DMS79 (cell line): ENCODE measurements at regions not wholly inside any gene's neighbourhood (a gene's known extent, or its start where the extent isn't known, plus 50 kb on each side); places are given as distances from the start of the nearest gene placed in this dataset.

Experiments
- DNase-seq: peaks from one replicate; lab custom pipeline; 2025; lab: John Stamatoyannopoulos, UW

DNA sequence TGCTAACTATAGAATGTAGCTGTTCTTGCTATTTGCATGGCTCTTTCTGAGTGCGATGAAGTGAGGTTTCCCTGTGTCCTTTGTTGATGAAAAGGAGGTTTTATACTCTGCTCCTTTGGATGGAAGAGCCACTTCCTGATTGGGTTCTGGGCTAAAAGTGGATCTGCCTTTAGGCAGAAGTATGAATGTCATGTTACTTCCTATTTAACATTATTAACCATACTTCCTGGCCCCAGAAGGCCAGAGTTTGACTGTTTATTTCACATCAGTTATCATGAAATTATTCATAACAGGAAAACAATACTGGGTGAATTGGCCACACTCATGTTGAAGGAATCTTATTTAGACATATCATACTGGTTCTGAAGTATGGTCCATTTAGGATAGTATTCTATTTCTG, 386.2 kb downstream of the PCDH7 start:
- no peak for DNase-seq

DNA sequence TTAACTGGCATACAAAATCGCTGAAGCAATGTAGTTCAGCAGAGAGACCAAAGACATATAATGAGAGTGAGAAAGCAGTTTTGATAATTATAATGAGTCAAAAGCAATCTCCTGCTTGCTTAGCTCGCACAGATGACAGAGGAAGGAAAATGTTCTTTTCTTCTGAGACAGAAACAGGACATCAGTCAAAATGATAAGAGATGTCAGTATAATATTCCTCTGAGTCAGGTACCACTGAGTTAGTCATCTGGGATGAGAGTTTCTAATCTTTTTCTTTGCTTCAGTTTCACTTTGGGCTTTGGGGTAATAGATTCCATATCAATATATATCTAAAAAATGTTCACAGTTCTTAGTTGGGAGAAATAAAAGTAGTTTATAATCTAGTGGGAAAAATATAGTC, 387.2 kb downstream of the PCDH7 start:
- DNase-seq: no peak

DNA sequence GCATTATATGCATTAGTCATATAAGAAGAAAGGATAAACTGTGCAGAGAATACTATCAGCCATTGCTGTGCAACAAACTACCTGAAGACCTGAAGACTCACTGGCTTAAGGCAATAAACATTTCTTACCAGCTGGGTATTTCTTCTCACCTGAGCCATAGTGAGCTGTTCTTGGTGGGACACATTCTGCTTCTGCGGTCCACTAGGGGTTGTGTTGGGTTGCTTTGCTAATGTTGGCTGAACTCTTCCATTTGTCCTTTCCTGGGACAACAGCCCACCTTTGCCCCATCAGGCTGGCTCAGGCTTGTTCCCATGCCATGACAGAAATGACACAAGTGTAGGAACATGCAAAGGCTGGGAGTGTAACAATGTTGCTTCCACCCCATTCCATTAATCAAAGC, 388.6 kb downstream of the PCDH7 start:
- DNase-seq: no peak

DNA sequence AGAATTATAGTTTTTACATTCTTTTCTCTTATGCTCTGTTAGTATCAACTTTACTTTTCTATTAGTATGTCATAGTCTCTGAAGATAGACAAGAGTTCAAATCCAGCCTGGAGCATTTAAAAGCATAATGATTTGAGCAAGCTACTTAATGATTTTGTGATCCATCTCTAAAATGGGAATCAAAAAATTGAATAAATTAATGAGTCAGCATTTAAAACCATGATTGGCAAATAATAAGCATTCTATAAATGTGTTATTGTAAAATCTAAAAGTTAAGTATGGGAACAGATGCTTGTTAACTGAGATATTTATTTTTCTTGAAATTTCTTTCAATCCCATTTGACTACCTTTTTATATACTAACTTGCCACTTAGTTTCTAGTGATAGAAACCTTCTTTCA, 391.6 kb downstream of the PCDH7 start:
- DNase-seq: no peak

DNA sequence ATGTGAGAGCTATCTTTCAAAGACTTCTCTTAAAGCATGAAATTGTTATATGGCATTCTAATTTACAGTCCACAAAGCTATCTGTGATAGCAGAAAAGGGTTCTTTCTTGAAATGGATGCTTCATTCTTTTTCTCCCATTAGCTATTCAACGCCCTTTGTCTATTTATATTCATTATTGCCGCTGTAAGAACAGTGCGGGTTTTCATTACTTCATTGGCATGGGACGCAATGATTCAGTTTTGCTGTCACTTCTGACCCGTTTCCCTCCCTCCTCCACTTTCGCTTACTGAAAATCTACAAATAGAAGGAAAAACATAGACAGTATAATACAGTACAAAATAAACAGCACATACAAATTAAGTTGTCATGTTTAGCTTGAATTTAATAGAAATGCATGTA, 394.6 kb downstream of the PCDH7 start:
- DNase-seq: no peak

DNA sequence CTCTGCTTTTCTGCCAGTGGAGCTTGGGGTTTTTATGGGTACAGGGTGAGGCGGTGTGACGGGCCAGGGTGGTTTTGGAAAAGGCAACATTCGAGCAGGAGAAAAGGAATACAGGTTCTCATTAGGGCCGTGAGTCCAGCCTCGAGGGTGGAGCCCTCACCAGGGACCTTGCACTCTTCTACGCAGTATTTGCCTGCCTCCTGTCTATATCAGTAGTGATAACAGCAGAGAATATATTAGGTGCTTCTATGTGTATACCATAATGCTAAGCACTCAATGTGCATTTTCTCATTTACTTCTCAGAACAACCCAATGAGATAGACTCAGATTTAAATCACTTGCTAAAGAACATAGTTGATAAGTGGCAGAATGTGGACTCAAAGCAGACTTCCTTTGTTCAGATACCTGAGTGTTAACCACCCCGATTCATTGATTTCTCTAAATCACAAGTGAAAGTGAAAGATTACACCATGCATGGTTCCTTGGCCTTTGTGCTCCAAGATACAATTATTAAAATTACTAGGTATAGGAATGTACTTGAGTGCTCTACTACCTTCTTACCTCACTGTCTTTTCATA, 403.9 kb downstream of the PCDH7 start:
- DNase-seq: no peak

DNA sequence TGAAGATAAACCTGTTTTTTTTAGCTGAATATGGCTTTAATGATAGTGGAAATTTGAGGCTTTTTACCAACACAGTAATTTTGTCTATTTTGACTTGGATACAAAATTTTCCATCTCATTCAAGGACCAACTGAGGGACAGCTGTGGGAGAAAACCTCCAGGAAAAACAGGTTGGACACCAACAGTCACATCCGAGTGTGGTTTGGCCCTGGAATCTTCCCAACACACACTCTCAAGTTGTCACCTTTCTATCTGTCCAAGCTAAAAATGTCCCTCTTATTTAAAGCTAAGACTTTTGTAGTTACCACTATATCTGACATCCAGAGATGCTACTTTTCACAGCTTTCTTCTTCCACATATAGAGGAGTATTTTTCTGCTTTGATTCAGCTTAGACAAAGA, 404.9 kb downstream of the PCDH7 start:
- DNase-seq: no peak

DNA sequence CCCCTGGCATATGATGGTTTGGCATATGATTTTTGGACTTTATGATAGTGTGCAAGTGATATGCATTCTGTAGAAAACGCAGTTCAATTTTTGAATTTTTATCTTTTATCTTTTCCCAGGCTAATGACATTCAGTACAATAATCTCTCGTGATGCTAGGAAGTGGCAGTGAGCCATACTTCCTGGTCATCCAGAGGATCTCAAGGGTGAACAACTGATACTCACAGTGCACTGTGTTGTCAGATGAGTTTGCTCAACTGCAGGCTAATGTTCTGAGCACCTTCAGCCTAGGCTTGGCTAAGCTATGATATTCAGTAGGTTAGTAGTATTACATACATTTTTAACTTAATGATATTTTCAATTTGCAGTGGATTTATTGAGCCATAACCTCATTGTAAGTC, 405.3 kb downstream of the PCDH7 start:
- no peak for DNase-seq

DNA sequence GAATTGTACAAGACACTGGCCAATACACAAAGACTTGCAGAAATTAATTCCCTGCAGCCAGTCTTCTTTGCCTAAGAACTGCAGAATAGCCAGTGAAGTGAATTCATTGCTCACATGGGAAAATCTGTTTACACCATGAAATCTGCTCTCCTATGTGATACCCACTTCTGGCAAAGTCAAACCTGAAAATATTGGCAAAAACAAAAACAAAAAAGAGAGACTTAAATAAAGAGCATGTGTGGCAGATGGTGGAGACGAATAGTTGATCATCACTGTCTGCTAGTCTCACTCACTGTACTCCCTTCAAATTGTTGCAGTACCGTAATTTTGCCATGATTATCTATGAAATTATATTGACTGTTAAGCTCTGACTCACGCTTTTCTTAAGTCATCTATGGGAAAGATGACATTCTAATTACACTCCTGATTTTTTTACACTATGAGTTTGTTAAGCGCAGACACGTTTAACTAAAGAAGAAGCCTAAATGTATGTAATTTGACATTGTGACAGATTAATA, 406.8 kb downstream of the PCDH7 start:
- DNase-seq: no peak

DNA sequence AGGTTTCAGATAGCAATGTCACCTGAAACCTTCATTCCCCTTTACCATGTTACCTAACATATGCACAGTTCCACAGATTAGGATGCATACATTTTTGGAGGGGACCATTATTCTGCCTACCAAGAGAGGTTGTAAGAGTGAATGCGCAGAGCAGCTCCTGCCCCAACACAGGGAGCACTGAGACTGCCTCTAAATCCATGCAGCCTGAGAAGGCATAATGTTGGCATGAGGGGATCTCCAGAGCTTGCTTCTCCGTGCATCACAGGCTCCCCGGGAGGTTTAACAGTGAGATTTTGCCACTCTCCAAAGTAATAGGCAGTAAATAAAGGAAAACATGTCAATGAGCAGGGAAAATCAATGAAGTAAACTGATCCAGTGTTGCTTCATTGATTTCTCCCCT, 410.8 kb downstream of the PCDH7 start:
- DNase-seq: no peak

DNA sequence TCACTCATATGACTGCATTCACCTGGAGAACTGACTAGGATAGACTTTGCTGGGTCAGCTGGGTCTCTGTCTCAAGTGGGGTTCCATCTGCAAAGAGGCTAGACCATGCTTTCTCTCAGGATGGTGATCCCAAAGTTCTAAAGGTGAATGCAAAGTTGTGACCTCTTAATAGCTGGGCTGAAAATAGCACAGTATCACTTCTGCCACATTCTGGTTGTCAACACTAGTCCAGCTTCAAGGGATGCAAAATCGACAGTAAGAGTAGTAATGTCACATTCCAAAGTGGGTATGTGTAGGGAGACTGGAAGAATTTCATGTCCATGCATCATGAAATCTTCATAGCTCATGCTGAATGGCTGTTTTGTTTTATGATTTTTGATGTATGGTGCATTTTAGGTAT, 414.6 kb downstream of the PCDH7 start:
- no peak for DNase-seq

DNA sequence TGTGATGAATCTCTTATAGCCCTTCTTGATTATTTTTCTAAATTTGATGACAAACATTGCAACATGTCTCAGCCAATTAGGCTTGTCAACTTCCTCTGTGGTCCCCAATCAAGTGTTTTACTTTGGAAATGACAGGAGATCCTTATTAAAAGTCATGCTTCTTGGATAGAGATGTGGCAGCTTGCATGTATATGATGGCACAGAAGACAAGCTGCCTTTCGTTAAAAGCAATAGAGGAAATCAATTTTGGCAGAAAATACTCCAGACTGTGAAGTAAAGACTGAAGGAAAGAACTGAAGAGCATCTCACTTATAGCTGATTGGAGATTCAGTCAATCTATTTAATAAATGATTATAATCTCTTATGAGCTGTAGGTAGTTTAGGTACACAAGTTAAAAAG, 419.6 kb downstream of the PCDH7 start:
- no peak for DNase-seq

DNA sequence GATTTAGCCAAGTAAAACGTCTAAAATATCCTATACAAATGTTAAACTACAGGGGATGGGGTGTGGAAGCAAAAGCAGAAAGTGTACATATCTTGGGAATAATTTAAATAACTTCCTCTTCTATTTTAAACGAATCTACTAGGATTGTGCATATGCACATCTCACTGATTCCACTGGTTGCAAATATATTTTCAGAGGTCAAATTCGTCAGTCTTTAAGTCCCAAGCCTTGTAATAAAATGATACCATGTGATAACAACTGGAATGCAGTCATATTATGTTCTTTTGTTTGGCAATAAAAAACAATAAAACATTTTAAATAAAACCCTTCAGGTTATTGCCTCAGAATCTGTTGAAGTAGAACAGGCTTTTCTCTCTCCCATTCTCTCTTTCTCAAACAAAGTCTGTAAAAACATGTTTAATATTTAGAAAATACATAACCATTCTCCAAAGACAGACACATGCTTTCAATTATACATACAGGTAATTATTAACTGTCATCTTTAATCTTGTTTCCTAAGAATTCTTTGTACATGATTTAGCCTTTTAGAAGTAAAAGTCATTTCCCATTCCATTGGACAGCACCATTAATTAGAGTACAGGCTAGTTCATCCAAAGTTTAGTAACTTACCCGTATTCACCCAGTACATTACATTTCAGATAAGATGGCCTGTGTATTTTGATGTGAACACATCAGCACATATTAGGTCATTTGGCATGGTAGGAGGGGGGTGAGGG, 421.1 kb downstream of the PCDH7 start:
- DNase-seq: no peak

DNA sequence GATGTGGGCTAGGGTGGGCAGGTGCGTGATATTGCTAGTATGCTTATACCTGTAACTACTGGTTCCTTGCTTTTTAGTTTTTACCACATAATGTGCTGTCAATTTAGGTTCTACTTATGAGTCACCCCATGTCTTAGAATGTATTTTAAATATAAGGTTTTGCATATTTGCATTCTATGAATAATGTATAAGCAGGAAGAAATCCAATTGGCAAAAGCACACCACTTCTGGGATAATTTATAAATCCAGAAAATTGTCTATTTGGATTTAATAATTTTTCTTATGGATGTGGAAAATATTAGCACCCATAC, 421.6 kb downstream of the PCDH7 start:
- no peak for DNase-seq

DNA sequence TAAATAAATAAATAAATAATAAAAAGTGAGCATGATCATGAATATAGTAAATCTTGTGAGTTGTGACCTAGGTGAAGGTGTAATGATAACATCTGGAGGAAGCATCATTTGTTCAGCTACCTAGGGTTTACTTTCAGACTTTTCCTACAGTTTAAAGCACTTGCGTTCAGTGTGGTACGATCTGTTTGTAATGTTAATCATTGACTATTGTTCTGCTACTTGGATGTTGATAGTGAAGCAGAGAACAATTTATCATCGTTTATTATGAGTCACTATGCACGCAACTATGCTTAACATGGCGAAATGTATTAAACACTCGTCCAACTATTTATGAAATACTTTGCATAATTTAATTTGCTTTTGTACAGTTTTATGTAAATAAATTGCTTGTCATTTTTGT, 426.2 kb downstream of the PCDH7 start:
- DNase-seq: no peak

DNA sequence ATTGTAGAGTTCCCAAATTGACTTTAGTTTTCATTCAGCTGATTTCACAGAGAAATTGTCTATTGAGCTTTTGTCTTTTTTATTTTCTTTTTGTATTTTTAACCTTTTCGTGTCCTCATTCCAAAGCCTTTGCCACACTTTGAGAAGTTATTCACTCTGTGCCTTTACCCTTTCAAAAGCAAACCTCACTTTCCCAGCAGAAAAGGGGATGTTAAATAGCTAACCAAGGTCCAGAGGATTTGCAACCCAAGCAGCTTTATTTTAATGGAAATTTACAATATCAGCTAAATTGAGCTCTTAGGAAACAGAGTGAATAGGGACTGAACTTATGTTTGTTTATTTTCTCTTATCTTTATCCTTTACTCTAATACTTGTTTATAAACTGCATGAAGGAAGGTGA, 428.8 kb downstream of the PCDH7 start:
- no peak for DNase-seq

DNA sequence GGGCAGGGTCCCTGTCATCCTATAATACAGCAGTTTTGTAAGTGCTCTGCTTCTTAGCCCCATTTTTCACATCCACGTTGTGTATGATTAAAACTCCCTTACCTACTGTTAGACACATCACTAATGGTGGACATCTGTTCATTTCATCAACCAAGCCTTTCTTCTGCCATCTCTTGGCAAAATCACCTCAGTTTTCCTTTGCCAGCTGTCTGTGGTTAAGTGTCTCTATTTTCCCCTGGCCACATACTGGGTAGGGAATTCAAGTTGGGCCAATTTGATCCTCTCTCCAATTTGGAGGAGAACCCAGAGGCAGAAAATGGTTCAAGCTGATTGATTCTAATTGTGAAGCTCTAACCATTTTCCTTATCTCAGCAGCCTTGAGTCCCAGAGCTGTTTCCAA, 436.1 kb downstream of the PCDH7 start:
- DNase-seq: no peak

DNA sequence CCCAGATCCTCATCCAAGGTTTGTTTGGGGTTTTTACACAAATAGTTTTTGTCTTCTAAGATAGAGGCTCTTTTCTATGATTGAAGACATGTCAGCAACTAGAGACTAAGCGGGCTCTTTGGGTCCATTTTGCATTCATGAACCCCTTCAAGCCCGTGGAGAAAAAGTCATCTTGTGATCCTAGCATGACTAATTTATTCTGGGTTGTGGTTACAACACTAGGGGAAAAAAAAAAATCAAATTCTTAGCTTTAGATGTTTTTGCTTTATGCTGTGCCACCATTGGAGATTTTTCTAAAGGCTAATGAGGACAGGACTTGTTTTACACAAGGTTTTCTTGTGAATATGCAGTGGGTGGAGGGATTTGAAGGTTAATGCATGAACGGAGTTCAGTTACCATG, 440.0 kb downstream of the PCDH7 start:
- no peak for DNase-seq

DNA sequence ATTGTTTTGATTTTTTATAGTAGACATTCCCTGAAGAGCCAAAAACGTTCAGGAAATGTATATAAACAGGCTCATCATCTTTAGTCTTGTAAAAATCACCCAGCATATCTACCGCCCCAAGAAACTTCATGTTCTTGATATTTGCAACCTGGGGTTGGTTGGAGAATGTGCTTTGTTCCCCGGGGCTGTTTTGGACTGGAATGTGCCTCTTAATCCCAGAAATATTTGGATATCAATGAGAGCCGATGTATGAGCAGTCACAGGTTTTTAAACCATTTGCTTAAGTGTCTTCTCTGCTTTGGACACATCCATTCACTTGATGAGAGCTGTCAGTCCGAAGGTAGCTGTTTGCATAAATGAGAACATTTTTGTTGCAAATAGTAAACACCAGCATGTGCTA, 449.7 kb downstream of the PCDH7 start:
- DNase-seq: no peak

DNA sequence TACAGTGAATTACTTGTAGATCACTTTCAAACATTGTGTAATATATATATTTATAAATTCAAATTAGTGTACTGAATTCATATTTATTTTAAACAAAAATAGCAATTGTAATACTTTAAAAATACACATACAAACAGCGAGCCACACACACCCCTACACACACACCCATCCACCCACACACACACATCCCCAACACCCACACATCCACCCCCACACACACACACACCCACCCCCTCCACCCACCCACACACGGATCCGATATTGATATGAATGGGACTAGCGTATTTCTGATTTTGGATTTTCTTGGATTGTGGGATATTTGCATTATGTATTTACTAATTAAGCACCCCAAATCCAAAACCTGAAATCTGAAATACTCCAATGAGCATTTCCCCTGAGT, 451.2 kb downstream of the PCDH7 start:
- no peak for DNase-seq

DNA sequence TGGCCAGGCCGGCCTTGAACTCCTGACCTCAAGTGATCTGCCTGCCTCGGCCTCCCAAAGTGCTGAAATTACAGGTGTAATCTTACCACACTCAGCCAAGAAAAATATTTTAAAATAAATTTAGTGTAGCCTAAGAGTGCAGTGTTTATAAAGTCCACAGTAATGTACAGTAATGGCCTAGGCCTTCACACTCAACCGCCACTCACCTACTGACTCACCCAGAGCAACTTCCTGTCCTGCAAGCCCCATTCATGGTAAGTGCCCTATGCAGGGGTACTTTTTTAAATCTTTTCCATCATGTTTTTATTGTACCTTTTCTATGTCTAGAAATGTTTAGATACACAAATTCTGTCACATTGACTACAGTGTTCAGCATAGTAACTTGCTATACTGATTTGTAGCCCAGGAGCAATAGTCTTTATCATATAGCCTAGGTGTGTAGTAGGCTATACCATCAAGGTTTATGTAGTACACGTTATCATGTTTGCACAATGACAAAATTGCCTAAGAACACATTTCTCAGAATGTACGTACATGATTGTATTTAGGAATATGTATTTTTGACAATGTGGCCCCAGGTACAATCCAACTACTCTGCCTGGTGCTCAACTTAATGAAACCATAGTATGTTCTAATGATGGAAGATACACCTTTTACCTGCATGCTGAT, 455.2 kb downstream of the PCDH7 start:
- no peak for DNase-seq

DNA sequence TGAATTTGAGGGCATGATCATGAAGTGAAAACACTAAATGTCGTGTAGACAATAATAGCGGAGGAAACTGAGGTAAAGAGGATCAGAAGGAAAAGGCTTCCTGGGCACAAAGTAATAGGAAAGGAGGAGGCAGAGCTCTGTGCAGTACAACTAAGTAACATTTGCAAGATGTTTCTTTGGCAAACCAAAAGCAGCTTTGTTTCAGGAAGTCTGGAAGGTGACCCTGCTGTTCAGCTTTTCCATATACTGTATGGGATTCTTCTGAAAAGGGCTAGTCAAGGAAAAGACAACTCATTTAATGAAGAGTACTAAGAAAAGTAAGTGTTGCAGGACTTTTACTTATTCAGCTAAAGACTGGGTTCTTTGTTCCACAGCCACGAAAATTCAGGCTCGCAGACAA, 463.1 kb downstream of the PCDH7 start:
- no peak for DNase-seq

DNA sequence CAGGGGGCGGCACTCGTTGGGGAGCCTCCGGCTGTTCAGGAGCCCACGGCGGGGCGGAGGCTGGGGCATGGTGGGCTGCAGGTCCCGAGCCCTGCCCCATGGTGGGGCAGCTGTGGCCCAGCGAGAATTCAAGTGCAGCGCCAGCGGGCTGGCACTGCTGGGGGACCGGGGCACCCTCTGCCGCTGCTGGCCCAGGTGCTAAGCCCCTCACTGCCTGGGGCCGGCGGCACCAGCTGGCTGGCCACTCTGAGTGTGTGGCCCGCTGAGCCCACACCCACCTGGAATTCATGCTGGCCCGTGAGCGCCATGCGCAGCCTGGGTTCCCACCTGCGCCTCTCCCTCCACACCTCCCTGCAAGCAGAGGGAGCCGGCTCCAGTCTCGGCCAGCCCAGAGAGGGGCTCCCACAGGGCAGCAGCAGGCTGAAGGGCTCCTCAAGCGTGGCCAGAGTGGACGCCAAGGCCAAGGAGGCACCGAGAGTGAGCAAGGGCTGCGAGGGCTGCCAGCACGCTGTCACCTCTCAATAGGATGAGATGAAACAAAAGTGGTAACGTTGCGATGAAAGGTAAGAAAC, 464.9 kb downstream of the PCDH7 start:
- DNase-seq: no peak
